ENCODE measurements at regions not wholly inside any gene's neighbourhood (a gene's known extent, or its start where the extent isn't known, plus 50 kb on each side); places are given as distances from the start of the nearest gene placed in this dataset.

DNA sequence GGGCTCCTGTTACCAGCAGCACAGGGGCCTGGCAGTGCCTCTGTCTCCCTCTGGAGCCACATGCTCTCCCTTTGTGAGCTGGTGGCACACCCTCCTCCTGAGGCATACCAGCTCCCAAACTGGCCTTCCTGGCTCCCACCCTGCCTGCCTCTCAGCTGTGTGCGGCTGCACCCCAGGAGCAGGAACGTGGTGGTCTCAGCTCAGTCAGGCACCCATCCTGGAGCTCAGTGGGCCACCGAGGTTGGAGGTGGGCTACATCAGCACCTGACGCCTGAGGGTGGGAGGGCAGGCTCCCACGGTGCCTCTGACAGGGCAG is 85.9 kb upstream of the NKX1-1 start:
- Histone ChIP-seq H3F3A (ENCODE audit: low read length, unreplicated experiment) (no peaks in the 10 kb centered on the region), H3K27ac (ENCODE audit: low read length) (no peak overlapping the region), H3K9ac (ENCODE audit: low read length) (no peak overlapping the region), H3K4me2 (ENCODE audit: low read length) (no peak overlapping the region), H3K36me3 (ENCODE audit: low read depth, low read length) (no peaks in the 10 kb centered on the region), H3K27me3 (ENCODE audit: low read length) (peaks cover 43% of the 10 kb centered on the region), H3K4me3 (ENCODE audit: low read length) (no peak overlapping the region), H2AFZ (ENCODE audit: low read length) (no peak overlapping the region), H3K79me2 (ENCODE audit: low read length) (no peaks in the 10 kb centered on the region), H3K4me1 (ENCODE audit: insufficient read depth, low read length) (no peaks in the 10 kb centered on the region), H4K20me1 (ENCODE audit: low read length) (no peaks in the 10 kb centered on the region), H3K9me2 (replicated peaks; ENCODE audit: low read length) (no peaks in the 10 kb centered on the region), H3K9me3 (ENCODE audit: low read length) (no peaks in the 10 kb centered on the region)
- BruUV-seq (replicated peaks) = no TSS peak
- ATAC-seq (no peak), DNase-seq (no peak)
- TF ChIP-seq, protein P1, sequence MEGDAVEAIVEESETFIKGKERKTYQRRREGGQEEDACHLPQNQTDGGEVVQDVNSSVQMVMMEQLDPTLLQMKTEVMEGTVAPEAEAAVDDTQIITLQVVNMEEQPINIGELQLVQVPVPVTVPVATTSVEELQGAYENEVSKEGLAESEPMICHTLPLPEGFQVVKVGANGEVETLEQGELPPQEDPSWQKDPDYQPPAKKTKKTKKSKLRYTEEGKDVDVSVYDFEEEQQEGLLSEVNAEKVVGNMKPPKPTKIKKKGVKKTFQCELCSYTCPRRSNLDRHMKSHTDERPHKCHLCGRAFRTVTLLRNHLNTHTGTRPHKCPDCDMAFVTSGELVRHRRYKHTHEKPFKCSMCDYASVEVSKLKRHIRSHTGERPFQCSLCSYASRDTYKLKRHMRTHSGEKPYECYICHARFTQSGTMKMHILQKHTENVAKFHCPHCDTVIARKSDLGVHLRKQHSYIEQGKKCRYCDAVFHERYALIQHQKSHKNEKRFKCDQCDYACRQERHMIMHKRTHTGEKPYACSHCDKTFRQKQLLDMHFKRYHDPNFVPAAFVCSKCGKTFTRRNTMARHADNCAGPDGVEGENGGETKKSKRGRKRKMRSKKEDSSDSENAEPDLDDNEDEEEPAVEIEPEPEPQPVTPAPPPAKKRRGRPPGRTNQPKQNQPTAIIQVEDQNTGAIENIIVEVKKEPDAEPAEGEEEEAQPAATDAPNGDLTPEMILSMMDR (conservative IDR thresholded peaks at IDR 0.05; ENCODE audit: low read depth, low read length) = no peak
- TF ChIP-seq EZH2phosphoT487 (IDR thresholded peaks at IDR 0.05; ENCODE audit: borderline replicate concordance, low read length) (no peak), EZH2 (IDR thresholded peaks at IDR 0.05; ENCODE audit: low read length, unreplicated experiment) (no peak)
- ChIA-PET POLR2A (ENCODE audit: unreplicated experiment) (no interaction called here), CTCF (no interaction called here)
- intact Hi-C loops (cut with micrococcal nuclease) = no loop called here

DNA sequence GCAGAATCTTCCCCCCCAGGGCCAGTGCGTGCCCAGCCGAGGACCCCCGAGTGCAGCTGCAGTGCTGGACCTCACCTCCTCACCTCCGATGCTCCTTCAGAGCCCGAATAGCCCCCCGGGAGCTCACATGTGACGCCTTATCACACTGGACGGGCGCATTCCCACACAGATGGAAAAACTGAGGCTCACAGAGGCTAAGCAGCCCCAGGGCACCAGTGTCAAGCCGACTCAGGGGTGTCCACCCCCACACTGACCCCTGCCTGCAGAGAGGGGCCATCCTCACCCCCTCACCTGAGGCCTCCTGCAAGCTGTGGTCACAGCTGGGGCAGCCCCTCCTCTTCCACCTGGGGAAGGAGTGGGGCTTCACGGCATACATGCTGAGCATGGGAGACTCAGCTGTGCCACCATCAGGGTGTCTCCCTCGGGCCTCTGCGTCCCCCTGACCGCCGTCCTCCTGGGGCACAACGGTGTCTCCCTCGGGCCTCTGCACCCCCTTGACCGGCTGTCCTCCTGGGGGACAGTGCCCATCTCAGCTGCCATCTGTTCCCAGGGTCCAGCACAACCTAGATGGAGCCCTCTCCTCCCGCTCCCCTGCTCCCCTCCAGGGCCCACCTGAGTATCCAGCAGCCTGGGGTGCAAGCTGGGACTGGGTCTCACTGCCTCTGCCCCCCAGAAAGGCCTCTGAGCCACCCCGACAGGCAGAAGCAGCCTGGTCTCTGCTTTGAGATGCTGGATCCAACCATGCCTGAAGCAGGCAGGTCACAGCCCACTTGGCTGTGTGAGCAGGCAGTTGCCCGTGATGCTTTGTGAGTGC is 85.3 kb upstream of the NKX1-1 start:
- POLR2A ChIA-PET (ENCODE audit: unreplicated experiment) = no interaction called here
- Histone ChIP-seq H3K9ac (ENCODE audit: low read length) (no peak overlapping the region), H3K79me2 (ENCODE audit: low read length) (no peaks in the 10 kb centered on the region), H3K36me3 (ENCODE audit: low read depth, low read length) (no peaks in the 10 kb centered on the region), H3K4me3 (ENCODE audit: low read length) (no peak overlapping the region), H3F3A (ENCODE audit: low read length, unreplicated experiment) (no peaks in the 10 kb centered on the region), H2AFZ (ENCODE audit: low read length) (no peak overlapping the region), H3K4me2 (ENCODE audit: low read length) (no peak overlapping the region), H3K9me3 (ENCODE audit: low read length) (no peaks in the 10 kb centered on the region), H3K27me3 (ENCODE audit: low read length) (peaks cover 43% of the 10 kb centered on the region), H3K9me2 (replicated peaks; ENCODE audit: low read length) (no peaks in the 10 kb centered on the region), H3K27ac (ENCODE audit: low read length) (no peak overlapping the region), H3K4me1 (ENCODE audit: insufficient read depth, low read length) (no peaks in the 10 kb centered on the region), H4K20me1 (ENCODE audit: low read length) (no peaks in the 10 kb centered on the region)
- TF ChIP-seq EZH2phosphoT487 (IDR thresholded peaks at IDR 0.05; ENCODE audit: borderline replicate concordance, low read length) (no peak), EZH2 (IDR thresholded peaks at IDR 0.05; ENCODE audit: low read length, unreplicated experiment) (no peak)
- TF ChIP-seq, protein P1 (conservative IDR thresholded peaks at IDR 0.05; ENCODE audit: low read depth, low read length) = no peak
- DNase-seq (no peak), ATAC-seq (no peak)
- intact Hi-C loops (cut with micrococcal nuclease) = no loop called here
- CTCF ChIA-PET = no interaction called here
- no TSS peak for BruUV-seq (replicated peaks)

DNA sequence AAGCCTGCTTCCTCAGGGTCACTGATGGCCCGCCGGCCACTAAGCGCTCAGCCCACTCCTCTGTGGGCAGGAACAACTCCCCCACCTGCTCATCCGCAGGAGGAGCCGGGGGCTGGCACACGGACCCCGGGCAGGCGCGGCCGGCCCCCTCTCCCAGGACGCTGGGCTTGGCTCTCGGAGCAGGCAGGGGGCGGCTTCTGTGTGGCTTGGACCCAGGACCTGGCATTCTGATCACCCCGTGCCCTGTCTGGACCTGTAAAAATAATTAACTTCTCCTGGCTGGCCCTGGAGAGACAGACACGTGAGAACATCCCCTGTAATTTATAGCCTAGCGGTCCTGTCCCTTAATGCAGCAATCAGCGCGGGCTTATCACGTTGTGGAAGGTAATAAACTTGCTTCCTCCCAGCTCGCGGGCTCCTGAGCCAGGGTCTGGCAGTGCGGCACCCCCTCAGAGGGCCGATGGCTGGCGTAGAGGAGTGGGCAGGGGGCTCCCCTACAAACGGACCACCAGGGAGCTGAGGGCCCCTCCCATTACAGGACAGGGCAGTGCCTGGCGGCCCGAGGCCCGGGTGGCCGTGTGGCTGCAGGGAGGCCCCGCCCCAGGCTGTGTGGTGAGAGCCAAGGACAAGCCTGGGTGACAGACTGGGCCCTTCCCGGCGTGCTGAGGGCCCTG is 84.5 kb upstream of the NKX1-1 start:
- Histone ChIP-seq H2AFZ (ENCODE audit: low read length) (no peak overlapping the region), H3K4me1 (ENCODE audit: insufficient read depth, low read length) (no peaks in the 10 kb centered on the region), H3K9me2 (replicated peaks; ENCODE audit: low read length) (no peaks in the 10 kb centered on the region), H3K36me3 (ENCODE audit: low read depth, low read length) (no peaks in the 10 kb centered on the region), H3K79me2 (ENCODE audit: low read length) (no peaks in the 10 kb centered on the region), H3K27ac (ENCODE audit: low read length) (no peak overlapping the region), H3K4me3 (ENCODE audit: low read length) (no peak overlapping the region), H3K9ac (ENCODE audit: low read length) (no peak overlapping the region), H4K20me1 (ENCODE audit: low read length) (no peaks in the 10 kb centered on the region), H3K9me3 (ENCODE audit: low read length) (no peaks in the 10 kb centered on the region), H3F3A (ENCODE audit: low read length, unreplicated experiment) (no peaks in the 10 kb centered on the region), H3K27me3 (ENCODE audit: low read length) (peaks cover 43% of the 10 kb centered on the region), H3K4me2 (ENCODE audit: low read length) (no peak overlapping the region)
- no TSS peak for BruUV-seq (replicated peaks)
- no peak for TF ChIP-seq EZH2phosphoT487 (IDR thresholded peaks at IDR 0.05; ENCODE audit: borderline replicate concordance, low read length)
- TF ChIP-seq, protein P1 (conservative IDR thresholded peaks at IDR 0.05; ENCODE audit: low read depth, low read length) = no peak
- TF ChIP-seq EZH2 (IDR thresholded peaks at IDR 0.05; ENCODE audit: low read length, unreplicated experiment) = no peak
- no peak for DNase-seq
- no peak for ATAC-seq
- ChIA-PET POLR2A (ENCODE audit: unreplicated experiment) (no interaction called here), CTCF (no interaction called here)
- intact Hi-C loops (cut with micrococcal nuclease) = no loop called here

Measured in PC-3 (cell line).